HG03139 (cell line): ENCODE measurements at regions not wholly inside any gene's neighbourhood (a gene's known extent, or its start where the extent isn't known, plus 50 kb on each side); places are given as distances from the start of the nearest gene placed in this dataset.
"Not testable (repeated sequence)": the region's sequence is repeated elsewhere in the genome, so short reads cannot be mapped to it uniquely, and the experiment has no call there.

Experiments used
- ATAC-seq: cut with Tn5 transposase; IDR thresholded peaks from one replicate; pipeline ENCODE4 v1.9.1; 2021; ENCODE audit not compliant: unreplicated experiment

DNA sequence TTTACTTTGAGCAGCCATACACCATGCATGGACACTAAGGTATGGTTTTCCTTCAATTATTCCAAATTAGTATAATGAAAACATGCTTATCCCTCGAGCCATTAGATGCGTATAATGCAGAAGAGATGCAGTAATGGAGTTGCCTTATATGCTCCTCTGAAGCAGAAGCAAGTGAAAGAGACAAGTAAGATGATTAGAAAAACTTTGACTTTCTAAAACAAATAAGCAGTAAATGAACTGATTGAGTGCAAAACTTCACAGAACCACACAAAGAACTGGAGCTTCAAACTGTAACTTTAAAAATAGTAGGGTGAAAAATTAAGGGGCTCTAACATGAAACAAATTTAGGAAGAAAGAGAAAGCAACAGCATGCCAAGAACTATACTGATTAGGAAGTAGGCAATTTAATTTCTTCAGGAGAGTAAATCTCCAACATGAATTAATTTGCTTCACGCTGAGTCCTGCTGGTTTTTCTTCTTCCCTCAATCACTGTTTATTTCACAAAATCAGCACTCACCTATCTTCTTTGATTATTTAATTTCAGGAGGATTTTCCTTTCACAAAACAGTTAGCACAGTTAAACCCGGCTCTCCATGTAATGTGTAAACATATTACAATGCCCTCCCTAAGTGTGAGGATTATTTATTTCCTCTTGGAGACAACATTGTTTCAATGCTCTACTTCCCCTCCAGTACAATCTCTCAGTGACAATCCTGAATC, 90.3 kb upstream of the PAM start:
- ATAC-seq, result no peak

DNA sequence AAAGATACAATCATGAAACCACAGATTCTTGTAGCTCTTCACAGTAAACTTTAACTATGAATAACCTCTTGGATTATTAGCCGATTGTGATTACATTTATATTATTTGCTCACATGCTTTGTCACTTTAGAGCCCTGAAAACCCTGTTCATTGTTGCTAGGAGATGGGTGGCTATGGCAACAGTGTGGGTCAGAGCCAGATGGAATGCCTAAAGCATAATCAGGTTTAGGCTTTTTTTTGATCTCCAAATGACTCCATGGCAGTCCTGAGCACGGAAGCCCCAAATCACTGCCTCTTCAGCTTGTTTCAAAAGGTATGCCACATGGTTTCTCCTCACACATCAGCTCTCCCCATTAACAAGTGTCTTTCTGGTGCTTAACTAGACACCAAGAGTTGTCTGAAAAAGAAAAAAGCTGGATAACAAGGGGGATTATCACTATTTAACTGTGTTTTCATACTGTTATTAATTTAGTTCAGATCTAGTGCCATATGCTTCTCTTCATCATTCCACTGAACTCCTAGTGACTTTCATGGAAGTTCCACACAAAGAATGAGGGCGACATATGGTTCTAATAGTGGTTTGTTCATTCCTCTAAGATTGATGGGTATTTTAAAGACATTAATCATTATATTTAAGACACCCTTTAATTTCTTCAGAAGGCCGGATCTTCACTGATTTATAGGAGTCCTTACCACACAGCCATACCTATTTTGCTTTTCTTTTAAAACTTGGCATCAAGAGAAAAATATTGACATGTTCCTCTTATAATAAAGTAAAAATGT, 88.8 kb upstream of the PAM start:
- ATAC-seq, result no peak

DNA sequence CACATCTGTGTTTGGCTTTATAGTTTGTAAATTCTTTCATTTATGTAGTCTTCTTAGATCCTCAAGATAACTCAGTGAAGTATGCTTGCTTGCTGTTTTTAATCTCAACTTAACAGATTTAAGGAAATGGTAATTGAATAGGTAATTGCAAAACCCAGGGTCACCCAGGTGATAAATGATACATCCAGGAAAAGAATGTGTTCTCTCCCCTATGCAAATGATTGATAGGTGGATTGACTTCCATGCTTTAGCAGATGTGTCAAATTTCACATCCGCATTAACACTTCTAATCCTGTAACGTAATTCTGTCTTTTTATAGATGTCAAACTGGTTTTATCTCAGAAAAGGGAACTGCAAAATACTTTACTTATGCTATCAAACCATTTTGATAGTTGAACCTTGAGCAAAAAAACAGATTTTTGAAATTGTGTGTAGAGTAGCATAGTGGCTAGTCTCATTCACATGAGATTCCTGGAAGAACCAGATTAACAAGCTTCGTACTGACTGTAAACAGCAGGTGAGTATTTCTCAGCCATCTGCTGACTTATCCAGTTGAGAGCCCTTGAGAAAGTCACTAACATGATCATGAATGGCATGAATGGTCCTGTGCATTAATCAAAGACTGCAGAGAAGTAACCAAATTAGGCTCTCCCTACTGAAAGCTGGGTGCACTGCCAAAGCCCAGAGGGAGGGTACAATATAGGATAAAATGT, 86.7 kb upstream of the PAM start:
- ATAC-seq, result no peak

DNA sequence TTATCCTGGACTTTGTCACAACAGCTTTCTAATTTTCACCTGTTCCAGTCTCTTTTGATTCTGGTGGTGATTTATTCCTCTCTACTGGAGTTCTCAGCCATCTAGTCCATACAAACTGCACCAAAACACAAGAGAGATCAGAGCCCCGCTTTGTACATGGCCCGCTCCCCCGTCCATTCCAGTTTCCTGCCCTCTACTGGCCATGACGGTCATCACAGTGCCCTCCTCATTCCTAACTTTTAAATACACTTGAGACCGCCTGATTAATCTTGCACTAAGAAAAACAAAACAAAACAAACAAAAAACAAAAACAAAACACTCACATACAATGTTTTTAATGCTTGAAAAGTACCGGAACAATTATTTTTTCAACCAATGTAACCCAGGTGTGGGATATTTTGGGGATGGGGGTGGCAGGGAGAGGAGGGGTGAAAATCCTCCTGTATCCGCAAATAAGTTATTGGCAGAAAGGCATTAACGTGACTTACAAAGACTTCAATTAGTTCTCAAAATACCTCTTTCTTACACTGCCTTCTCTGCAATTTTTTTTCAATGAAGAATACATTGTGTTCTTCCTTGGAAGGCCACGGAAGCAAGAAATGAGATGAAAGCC, 84.8 kb upstream of the PAM start:
- ATAC-seq, result no peak

DNA sequence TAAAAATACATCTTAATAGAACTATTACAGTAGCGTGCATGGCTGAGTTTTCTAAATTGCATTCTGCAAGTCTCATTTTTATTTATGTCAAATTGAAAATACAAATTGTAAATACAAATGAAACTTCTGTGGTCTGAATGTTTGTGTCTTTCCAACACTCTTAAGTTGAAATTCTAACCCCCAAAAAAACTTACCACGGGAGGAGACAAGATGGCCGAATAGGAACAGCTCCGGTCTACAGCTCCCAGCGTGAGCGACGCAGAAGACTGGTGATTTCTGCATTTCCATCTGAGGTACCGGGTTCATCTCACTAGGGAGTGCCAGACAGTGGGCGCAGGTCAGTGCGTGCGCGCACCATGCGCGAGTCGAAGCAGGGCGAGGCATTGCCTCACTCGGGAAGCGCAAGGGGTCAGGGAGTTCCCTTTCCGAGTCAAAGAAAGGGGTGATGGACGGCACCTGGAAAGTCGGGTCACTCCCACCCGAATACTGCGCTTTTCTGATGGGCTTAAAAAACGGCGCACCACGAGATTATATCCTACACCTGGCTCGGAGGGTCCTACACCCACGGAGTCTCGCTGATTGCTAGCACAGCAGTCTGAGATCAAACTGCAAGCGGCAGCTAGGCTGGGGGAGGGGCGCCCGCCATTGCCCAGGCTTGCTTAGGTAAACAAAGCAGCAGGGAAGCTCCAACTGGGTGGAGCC, 83.9 kb upstream of the PAM start:
- not testable (repeated sequence) for ATAC-seq

DNA sequence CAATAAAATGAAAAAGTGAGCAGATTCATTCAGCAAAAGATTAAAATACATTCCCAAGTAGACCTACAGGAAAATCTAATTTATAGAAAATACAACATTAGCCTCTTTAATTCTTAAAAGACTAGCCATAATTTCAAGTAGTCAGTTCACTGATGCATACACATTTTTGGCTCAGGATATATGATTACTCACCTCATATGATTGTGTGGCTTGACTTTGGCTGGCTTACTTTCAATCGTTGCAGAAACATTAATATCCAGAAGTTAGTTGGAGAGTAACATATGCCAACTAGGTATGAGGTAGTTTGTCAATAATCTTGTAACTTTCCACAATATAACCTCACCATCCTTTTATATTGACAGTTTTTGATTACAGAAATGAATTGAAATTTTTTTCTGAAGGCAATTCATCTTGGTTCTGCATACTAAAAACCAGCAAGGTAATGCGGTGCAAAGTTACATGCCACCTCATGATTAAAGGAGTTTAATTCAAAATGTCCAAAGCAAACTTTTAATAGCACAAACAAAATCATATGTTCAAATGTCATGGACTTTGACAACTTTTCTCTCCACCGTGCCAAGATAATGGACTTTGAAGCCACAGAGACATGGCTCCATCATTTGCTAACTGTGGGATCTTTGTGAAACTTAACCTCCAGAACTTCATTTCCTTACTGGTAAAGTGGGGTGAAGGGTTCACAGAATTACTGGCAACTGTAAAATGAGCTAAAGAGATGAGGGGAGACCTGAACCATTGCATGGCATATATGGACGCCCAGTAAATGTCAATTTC, 76.6 kb upstream of the PAM start:
- no peak for ATAC-seq

DNA sequence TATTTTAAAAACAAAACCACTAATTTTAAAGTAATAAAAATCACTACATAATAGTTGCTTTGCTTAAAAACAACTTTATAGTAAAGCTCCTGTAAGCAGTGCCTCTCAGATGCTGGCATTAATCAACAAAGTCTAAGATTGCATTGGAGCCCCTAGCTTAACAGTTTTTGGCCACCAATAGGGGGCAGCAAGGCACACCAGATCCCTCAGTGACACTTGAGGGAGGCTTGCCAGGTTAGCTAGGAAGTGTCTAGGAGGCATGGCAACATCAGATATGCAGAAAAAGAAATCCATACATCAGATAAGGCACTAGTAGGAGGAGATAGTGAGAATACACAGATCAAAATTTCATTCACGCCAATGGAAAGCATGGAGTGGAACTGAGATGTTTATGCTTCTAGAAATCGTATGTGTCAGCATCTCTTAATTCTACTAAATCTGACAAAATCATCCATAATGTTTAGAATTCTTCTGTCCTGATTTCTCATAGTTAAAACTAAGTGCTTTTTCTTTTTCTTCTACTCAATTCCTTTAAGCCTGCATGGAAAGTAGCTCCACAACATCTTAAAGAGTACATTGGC, 73.6 kb upstream of the PAM start:
- peak; percentile 82 for ATAC-seq

DNA sequence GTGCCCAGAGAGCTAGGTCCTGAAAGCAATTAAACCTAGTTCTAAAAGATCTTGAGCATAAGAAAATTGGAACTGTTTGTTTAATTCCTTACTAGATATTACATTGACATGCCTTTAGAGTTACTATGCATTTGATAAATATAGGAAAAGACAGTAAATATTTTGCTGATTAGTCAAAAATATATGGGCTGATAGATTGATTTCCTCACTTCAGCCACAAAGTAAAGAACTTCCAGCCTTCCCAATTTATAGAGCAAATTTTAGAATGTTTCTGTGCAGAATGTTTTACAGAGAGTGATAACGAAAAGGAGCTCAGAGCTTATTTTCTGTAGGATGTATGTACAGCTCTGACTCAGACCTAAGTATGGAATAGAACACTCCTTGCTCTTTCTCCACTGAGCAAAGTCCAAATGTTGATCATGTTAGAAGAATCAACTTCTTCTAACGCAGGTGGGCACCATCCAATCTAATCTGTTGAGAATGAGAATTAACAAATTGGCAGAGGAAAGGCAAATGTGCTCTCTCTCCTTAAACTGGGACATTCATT, 72.9 kb upstream of the PAM start:
- ATAC-seq, result no peak

DNA sequence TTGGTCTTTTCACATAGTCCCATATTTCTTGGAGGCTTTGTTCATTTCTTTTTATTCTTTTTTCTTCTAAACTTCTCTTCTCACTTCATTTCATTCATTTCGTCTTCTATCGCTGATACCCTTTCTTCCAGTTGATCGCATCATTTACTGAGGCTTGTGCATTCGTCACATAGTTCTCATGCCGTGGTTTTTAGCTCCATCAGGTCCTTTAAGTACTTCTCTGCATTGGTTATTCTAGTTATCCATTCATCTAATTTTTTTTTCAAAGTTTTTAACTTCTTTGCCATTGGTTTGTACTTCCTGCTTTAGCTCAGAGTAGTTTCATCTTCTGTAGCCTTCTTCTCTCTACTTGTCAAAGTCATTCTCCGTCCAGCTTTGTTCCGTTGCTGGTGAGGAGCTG, 67.0 kb upstream of the PAM start:
- ATAC-seq, result not testable (repeated sequence)

DNA sequence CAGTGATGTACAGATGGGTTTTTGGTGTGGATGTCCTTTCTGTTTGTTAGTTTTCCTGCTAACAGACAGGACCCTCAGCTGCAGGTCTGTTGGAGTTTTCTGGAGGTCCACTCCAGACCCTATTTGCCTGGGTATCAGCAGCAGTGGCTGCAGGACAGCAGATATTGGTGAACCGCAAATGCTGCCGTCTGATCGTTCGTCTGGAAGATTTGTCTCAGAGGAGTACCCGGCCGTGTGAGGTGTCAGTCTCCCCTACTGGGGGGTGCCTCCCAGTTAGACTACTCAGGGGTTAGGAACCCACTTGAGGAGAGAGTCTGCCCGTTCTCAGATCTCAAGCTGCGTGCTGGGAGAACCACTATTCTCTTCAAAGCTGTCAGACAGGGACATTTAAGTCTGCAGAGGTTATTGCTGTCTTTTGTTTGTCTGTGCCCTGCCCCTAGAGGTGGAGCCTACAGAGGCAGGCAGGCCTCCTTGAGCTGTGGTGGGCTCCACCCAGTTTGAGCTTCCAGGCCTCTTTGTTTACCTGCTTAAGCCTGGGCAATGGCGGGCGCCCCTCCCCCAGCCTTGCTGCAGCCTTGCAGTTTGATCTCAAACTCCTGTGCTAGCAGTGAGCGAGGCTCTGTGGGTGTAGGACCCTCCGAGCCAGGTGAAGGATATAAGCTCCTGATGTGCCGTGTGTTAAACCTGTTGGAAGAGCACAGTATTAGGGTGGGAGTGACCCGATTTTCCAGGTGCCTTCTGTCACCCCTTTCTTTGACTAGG, 66.3 kb upstream of the PAM start:
- not testable (repeated sequence) for ATAC-seq

DNA sequence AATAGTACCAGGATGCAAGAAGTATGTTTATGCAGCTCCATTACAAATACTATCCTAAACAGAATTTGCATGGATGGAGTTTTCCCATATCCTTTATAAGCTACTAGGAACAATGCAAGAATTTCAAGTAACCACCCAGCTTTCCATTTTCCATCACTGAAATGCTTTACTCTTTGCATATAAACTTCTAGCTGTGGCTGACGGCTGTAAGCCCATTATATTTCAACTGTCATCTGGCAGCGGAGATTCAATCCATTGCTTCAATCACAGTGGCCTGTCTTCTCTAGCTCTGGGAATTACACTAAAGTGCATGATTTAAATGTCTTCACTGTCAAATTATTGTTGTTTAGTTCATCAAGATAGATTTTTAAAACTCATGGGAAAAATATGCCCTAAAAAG, 64.2 kb upstream of the PAM start:
- ATAC-seq, result no peak

DNA sequence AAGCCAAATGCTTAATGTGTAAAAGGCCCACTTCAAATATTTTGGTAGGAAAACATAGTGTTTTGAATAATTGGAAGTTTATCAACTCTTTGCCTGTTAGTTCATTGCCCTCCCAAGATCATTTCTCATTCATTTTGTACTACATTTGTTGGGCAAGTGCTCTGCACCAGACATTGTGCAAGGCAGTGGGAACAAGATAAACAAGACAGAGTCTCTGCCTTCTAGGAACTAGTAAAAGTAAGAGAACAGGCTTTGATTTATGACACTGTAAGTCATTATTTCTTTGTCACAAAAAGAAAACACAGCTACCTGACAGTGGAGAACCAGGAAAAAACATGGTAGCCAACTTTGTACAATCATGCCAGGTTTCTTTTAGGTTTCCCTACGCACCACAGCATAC, 63.7 kb upstream of the PAM start:
- no peak for ATAC-seq

DNA sequence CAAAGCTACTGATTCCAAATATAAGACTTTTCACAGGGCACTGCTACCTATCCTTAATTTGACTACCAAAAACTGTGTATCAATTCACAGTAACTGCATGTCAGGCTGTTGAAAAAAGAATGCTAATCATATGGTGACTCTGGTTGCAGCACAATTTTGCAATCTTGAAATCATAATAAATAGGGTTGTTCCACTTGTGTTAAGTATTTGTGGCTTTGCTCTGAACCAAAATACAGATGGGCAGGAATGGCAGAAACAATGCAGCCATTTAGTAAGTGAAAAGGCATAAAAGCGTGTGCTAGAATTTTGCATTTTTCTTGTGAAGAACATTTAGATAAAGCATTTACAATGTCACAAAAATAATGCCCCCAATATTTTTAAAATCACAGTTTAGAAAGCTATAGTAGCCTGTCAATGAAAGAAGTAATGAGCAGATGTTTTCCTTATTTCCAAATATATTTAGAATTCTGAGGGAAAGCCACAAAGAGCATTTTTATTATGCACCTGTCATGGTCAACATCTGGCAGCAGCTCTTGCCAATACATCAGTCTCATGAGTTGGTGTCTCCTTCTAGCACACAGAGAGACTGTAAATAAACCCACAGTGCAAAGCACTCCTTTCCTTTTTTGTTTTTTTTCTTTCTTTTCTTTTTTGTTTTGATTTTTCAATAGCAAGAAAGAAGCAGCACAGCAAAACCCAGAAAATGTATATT, 54.8 kb upstream of the PAM start:
- ATAC-seq, result no peak

DNA sequence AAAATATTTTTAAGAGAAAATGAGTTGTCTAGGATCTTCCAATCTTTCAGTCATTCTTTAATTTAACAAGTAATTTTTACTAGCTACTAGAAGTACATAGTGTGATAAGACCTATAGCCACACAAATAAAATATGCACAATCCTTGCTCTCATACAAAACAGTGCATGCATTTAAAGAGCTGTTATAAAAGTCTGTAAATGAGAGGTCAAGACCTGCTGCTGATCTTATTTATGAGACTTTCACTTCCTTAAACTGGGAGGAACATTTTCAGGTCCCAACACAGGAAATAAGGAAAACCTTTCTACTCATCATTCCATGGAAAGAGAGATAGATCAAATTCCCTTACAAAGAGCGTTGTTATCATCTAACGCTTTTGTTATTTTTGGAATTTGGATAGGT, 54.2 kb upstream of the PAM start:
- ATAC-seq, result no peak

DNA sequence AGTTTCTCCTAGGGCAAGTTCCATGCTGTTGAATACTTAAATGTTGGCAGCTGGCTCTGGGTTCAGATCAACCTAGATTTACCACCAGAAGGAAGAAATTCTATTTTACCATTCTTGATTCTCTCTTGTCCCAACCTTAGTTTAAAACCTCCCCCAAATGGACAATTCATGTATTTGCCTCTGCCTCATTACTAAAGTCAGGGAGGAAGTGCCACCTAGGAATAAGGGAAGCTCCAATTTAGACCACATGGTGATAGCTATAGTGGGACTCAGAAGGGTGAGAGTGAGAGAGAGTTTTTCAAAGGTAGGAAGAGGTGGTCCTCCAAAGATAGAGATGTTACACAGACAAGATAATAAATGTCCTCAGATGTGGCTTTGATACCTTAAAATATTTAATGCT, 53.4 kb upstream of the PAM start:
- ATAC-seq, result no peak
